Activated T-cell treated with anti-CD3 and anti-CD28 coated beads for 24 hours (primary cell): ENCODE measurements at regions not wholly inside any gene's neighbourhood (a gene's known extent, or its start where the extent isn't known, plus 50 kb on each side); places are given as distances from the start of the nearest gene placed in this dataset.
"Not testable (repeated sequence)": the region's sequence is repeated elsewhere in the genome, so short reads cannot be mapped to it uniquely, and the experiment has no call there.

Source experiments
- DNase-seq: peaks from one replicate; pipeline ENCODE4 v3.0.0-alpha.2; 2020; ENCODE audit warnings: low read depth

DNA sequence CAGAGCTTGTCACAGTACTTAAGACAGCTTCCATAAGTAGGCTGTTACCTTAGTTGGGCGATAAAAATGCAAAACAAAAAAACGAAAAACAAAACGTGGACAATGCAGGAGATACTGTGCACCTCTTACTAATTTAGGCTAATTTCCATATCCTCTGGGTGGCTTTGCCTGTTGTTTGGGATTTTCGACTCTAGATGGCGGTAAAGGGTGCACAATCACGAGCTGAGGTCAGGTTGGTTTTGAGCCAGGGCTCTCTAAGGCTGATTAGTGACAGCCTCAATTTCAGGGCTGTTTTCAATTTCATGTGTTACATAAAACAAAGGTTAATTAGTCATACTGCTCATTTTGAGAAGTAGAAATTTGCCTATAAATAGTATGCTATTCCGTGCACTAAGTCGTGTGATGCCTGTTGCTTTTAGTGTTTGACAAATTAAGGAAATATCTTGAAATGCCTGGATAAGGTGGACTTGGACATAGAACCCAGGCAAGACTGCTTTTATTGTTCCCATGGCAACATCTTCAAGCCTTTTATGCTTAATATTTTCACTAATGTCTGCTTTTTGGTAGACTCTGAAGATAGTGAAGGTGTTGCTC is 493.1 kb downstream of the SOCS6 start:
- peak; percentile 59 for DNase-seq

DNA sequence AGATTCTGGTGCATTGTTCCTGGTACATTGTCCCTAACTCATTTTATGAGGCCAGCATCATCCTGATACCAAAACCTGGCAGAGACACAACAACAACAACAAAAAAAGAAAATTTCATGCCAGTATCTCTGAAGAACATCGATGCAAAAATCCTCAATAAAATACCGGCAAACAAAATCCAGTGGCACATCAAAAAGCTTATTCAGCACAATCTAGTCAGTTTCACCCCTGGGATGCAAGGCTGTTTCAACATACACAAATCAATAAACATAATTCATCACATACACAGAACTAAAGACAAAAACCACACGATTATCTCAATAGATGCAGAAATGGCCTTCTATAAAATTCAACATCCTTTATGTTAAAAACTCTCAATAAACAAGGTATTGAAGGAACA is 477.4 kb downstream of the SOCS6 start:
- DNase-seq: not testable (repeated sequence)

DNA sequence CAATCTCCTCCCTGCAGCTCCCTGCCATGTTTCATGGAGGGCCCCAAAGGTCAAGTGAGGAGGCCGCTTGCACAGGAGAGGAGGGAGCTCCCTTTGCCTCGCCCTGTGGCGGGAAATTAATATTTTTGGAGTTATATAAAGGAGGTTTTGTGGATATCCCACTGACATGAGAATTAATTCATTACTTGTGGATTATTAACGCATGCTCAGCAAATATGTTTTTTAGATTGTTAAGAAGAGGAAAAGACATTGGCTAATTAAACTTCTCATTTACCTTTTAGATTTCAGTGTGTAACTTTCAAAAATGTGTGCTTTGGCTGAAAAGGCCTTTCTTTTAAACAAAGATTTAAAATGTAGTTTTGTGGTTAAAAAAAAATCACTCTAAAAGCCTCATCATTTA is 474.0 kb downstream of the SOCS6 start:
- no peak for DNase-seq

GRCh38 chr18:70758780-70759179 is 469.9 kb downstream of the SOCS6 start:
- no peak for DNase-seq

DNA sequence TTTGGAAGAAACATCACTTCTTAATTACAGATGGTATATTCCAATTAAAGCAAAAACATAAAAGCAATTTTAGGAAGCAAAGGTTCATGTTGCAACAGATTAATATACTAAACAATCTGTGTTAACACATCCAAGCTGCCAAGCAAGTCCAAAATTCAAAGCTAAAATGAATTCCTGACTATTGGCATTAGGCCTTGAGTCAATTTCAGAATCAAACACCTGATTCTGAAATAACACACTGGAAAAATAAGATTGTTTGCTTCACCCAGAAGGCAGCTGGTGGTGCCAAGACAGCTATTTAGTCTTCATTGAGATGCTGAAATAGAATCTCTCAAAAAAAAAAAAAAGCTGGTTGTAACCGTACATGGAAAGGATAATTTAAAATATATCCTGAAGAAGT is 465.6 kb downstream of the SOCS6 start:
- no peak for DNase-seq

DNA sequence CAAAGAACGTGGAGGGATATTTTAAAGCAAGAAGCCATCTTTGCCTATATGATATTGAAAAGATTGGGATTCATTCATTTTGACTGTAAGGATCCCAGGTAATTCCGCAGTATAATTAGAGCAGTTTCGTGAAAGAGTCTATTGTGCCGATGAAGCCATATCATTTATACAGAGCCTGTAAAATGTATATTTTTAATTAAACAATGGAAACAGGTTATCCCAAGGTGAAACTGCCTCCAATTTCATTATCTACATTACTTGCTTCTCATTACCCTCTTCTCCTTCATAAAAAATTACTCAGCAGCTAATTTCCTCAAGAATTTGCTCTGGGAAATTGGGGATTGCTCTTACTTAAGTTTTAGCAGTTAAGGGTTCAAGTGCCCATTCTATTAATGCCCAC is 444.1 kb downstream of the SOCS6 start:
- DNase-seq: no peak

DNA sequence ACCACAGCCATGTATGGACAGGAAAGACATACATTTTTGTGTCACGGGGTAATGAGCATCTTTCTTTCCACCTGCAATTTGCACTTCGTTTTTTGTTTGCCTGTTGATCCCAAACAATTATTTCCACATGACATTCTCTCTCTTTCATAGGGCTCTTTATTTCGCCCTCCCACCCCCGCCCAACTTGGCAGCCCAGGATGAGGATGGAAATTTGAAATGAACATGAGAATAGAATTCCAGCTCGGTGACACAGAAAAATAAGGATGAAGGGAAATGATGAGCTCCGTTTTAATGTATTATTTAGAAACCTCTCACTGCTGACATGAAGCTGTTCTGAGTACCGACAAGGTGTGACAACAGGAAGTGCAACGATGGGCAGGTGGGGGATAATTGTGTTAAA is 443.3 kb downstream of the SOCS6 start:
- no peak for DNase-seq

- no peak for DNase-seq
Observed at GRCh38 chr18:70720607-70721006, 431.8 kb downstream of the SOCS6 start.

- no peak for DNase-seq
Observed at GRCh38 chr18:70709720-70710119, 420.9 kb downstream of the SOCS6 start.

DNA sequence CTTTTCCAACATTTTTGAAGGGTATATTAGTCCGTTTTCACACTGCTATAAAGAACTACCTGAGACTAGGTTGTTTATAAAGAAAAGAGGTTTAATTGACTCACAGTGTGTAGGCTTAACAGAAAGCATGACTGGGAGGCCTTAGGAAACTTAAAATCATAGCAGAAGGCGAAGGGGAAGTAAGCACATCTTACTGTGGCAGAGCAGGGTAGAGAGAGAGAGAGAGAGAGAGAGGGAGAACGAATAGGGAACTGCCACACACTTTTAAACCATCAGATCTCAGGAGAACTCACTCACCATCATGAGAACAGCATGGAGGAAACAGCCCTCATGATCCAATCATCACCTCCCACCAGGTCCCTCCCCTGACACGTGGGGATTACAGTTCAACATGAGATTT is 420.3 kb downstream of the SOCS6 start:
- no peak for DNase-seq

GRCh38 chr18:70705831-70706416 is 417.1 kb downstream of the SOCS6 start:
- no peak for DNase-seq

- DNase-seq: no peak
Observed at GRCh38 chr18:70700496-70700895, 411.7 kb downstream of the SOCS6 start.

GRCh38 chr18:70698574-70698973 is 409.7 kb downstream of the SOCS6 start:
- DNase-seq: no peak

GRCh38 chr18:70693246-70693645 is 404.4 kb downstream of the SOCS6 start:
- no peak for DNase-seq

DNA sequence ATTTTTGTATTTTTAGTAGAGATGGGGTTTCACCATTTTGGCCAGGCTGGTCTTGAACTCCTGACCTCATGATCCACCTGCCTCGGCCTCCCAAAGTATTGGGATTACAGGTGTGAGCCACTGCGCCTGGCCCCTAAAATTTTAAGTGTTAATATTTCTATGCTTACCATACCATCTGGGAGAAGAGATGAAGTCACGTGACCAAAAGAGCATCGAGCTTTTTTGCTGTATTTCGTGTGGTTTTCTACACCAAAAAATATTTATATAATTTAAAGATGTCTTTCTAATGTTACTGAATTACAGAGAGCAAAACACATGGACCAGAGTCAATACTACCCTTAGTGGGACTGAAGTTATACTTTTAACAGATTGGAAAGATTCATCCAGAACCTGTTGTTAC is 400.9 kb downstream of the SOCS6 start:
- not testable (repeated sequence) for DNase-seq

DNA sequence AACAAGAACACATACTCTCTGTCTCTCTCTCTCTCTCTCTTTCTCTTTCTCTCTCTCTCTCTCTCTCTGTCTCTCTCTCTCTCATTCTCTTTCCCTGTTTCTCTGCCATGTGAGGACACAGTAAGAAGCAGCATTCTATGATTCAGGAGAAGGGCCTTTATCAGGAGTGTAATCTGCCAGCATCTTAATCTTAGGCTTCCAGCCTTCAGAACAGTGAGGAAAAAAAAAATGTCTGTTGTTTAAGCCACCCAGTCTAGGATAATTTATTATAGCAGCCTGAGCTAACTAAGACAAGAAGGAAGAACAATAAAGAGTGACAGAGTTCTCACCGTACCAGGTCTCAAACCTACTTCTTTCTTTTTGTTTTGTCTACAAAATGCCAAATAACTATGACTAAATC is 399.4 kb downstream of the SOCS6 start:
- DNase-seq: no peak

- DNase-seq: no peak
Observed at GRCh38 chr18:70684821-70685220, 396.0 kb downstream of the SOCS6 start.

GRCh38 chr18:70683263-70683662 is 394.4 kb downstream of the SOCS6 start:
- no peak for DNase-seq

- no peak for DNase-seq
Observed at GRCh38 chr18:70674896-70675295, 386.1 kb downstream of the SOCS6 start.

- DNase-seq: no peak
Observed at GRCh38 chr18:70673831-70674230, 385.0 kb downstream of the SOCS6 start.

GRCh38 chr18:70672581-70672980 is 383.7 kb downstream of the SOCS6 start:
- no peak for DNase-seq

DNA sequence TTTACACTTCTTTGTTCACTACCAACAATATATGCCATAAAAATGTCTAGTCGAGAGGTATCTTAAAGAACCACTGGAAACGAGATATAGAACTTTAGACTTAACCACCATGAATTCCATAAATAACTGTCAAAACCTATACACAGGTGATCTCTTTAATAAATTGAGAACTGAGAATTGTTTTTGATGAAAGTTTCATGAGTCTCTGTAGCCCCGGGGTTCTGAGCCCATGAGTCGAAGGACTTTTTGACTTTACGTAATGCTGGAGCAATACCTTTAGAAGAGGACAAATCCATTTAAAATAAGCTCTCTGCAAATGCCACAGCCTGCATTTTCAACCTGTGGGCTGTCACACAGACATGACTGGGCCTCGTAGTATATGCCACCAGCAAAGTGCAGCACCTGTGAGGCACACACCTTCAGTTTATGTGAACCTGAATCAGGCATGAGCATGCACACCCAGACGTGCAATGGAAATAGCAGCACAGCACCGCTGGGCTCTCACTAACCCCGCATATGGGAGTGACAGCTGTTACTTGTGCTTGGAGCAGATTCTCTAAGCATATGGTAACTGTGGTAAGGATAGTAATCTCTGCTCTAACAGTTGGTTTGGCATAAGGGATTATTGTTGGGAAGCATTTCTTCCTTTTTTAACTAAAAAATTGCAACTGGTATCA is 383.2 kb downstream of the SOCS6 start:
- DNase-seq: no peak

DNA sequence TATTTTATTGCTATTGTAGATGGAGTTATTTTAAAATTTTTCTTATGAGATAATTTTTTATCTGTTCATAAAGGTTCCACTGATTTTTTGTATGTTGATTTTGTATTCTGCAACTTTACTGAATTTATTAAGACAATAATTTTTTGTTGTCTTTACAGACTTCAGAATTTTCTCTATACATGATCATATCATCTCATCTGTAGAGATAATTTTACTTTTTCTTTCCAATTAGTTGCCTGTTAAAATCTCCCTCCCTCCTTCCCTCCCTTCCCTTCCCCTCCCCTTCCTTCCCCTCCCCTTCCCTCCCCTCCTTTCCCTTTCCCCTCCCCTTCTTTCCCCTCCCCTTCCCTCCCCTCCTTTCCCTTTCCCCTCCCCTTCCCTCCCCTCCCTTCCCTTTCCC is 378.1 kb downstream of the SOCS6 start:
- DNase-seq: no peak

- DNase-seq: no peak
Observed at GRCh38 chr18:70663141-70663540, 374.3 kb downstream of the SOCS6 start.
